PFSK-1 (cell line): ENCODE measurements at regions not wholly inside any gene's neighbourhood (a gene's known extent, or its start where the extent isn't known, plus 50 kb on each side); places are given as distances from the start of the nearest gene placed in this dataset.

Experiments used
- REST ChIP-seq, 2 experiments: IDR thresholded peaks; 2 replicates each; pipeline versions ENCODE4 v1.6.1 to v1.8.0; 2011 to 2012; ENCODE audit warnings: low read depth in 2 of 2, low read length in 2 of 2, control low read depth in 1 of 2, inconsistent platforms in 1 of 2, mild to moderate bottlenecking in 1 of 2, moderate library complexity in 1 of 2; ENCODE audit not compliant: insufficient read depth in 1 of 2
- SIN3A ChIP-seq: IDR thresholded peaks from 2 replicates; pipeline ENCODE4 v1.6.1; 2012; ENCODE audit warnings: mild to moderate bottlenecking, low read length, moderate library complexity, borderline replicate concordance; ENCODE audit not compliant: insufficient read depth

- TF ChIP-seq SIN3A (no peak), REST (IDR thresholded peaks at IDR 0.05; ENCODE audit: insufficient read depth in 1 of 2, low read depth in 2 of 2, low read length in 2 of 2) (peak; percentile 67 to 78; a peak in 3 of 4 replicates)
These were observed 118.0 kb upstream of the ATP6AP2 start for GRCh38 chrX:40462795-40463194.
